ENCODE measurements at regions not wholly inside any gene's neighbourhood (a gene's known extent, or its start where the extent isn't known, plus 50 kb on each side); places are given as distances from the start of the nearest gene placed in this dataset.

DNA sequence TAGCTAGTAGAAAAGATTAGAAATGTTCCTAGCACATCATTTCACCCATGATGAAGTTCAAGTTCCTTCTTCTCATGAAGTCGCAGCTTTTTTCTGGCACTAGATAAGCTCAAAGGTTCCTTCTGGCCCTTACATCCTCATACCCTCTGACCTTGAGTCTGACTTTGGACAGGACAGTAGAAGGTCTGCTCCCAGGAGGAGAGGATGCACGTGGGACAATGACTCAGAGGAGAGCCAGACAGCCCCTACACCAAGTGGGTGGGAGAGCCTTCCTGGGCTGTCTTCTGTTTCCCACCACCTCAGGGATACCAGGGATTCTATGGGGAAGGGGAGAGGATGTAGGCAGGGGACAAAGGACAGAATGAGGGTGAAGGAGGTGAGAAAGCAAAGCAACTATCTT is 86.0 kb downstream of the HHIPL2 start:
- no peak for TF ChIP-seq ARNT (IDR thresholded peaks at IDR 0.05)
- TF ChIP-seq PKNOX1 (IDR thresholded peaks at IDR 0.05), result no peak
- TF ChIP-seq ELF4 (IDR thresholded peaks at IDR 0.05), result no peak
- TF ChIP-seq FOXA1 (IDR thresholded peaks at IDR 0.05), result no peak
- no peak for TF ChIP-seq SP1 (IDR thresholded peaks at IDR 0.05)
- no peak for TF ChIP-seq HDGF (IDR thresholded peaks at IDR 0.05; ENCODE audit: borderline replicate concordance)
- TF ChIP-seq SUZ12 (IDR thresholded peaks at IDR 0.05), result no peak
- TF ChIP-seq ZNF384 (IDR thresholded peaks at IDR 0.05), result no peak
- TF ChIP-seq CTBP1 (IDR thresholded peaks at IDR 0.05; ENCODE audit: borderline replicate concordance), result no peak
- no peak for TF ChIP-seq NFRKB (IDR thresholded peaks at IDR 0.05)
- no peak for TF ChIP-seq FOXM1 (IDR thresholded peaks at IDR 0.05; ENCODE audit: borderline replicate concordance)
- TF ChIP-seq TARDBP (IDR thresholded peaks at IDR 0.05), result no peak
- TF ChIP-seq L3MBTL2 (conservative IDR thresholded peaks at IDR 0.05), result no peak
- TF ChIP-seq FOXK2 (IDR thresholded peaks at IDR 0.05), result no peak
- ChIA-PET POLR2A (no interaction called here), CTCF (interaction anchor here (0.6 to 0.7 kb wide), 2 partner anchors 533 to 680 kb away, joined by 3 read pairs; no protein-coding TSS in a partner anchor)
- DNase-seq (ENCODE audit: extremely low spot score), result no peak

DNA sequence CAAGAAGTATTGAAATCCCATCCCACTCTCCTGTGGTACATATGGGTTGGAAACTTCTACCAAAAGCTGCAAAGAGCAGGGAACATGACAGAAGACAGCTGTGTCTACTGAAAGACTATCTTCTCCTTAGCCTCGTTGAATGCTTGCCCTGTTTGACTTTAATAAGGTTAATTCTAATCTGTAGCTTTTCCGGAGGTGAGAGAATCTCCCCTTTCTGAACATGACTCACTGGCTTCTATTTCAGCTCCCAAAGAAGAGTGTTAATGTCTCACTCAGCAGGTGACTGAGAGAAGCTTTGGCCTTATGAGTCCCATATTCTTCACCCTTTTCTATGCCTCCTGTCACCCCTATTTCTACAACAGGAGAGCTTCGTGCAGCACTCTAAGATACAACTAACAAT is 88.3 kb downstream of the HHIPL2 start:
- ChIA-PET POLR2A (no interaction called here), CTCF (interaction anchor here (0.5 to 0.7 kb wide), 2 partner anchors 15 to 82 kb away, joined by 3 to 4 read pairs; no protein-coding TSS in a partner anchor)
- DNase-seq (ENCODE audit: extremely low spot score), result no peak
- TF ChIP-seq CTBP1 (IDR thresholded peaks at IDR 0.05; ENCODE audit: borderline replicate concordance) (no peak), PKNOX1 (IDR thresholded peaks at IDR 0.05) (no peak), SUZ12 (IDR thresholded peaks at IDR 0.05) (no peak), HDGF (IDR thresholded peaks at IDR 0.05; ENCODE audit: borderline replicate concordance) (no peak), FOXM1 (IDR thresholded peaks at IDR 0.05; ENCODE audit: borderline replicate concordance) (no peak), L3MBTL2 (conservative IDR thresholded peaks at IDR 0.05) (no peak), BHLHE40 (IDR thresholded peaks at IDR 0.05; ENCODE audit: borderline replicate concordance) (no peak), ELF4 (IDR thresholded peaks at IDR 0.05) (no peak), LEF1 (IDR thresholded peaks at IDR 0.05; ENCODE audit: borderline replicate concordance) (no peak), TARDBP (IDR thresholded peaks at IDR 0.05) (no peak), NFRKB (IDR thresholded peaks at IDR 0.05) (no peak), FOXA1 (IDR thresholded peaks at IDR 0.05) (no peak), SP1 (IDR thresholded peaks at IDR 0.05) (no peak), FOXK2 (IDR thresholded peaks at IDR 0.05) (no peak), ARNT (IDR thresholded peaks at IDR 0.05) (no peak), ZNF384 (IDR thresholded peaks at IDR 0.05) (no peak)

- ChIA-PET CTCF (no interaction called here), POLR2A (no interaction called here)
- TF ChIP-seq SP1 (IDR thresholded peaks at IDR 0.05) (no peak), L3MBTL2 (conservative IDR thresholded peaks at IDR 0.05) (no peak), HDGF (IDR thresholded peaks at IDR 0.05; ENCODE audit: borderline replicate concordance) (no peak), SUZ12 (IDR thresholded peaks at IDR 0.05) (no peak), TARDBP (IDR thresholded peaks at IDR 0.05) (no peak), FOXA1 (IDR thresholded peaks at IDR 0.05) (no peak), ZNF384 (IDR thresholded peaks at IDR 0.05) (no peak), NFRKB (IDR thresholded peaks at IDR 0.05) (no peak), CTBP1 (IDR thresholded peaks at IDR 0.05; ENCODE audit: borderline replicate concordance) (no peak), PKNOX1 (IDR thresholded peaks at IDR 0.05) (no peak), BHLHE40 (IDR thresholded peaks at IDR 0.05; ENCODE audit: borderline replicate concordance) (no peak), LEF1 (IDR thresholded peaks at IDR 0.05; ENCODE audit: borderline replicate concordance) (no peak), ELF4 (IDR thresholded peaks at IDR 0.05) (no peak), FOXK2 (IDR thresholded peaks at IDR 0.05) (no peak), ARNT (IDR thresholded peaks at IDR 0.05) (no peak), FOXM1 (IDR thresholded peaks at IDR 0.05; ENCODE audit: borderline replicate concordance) (no peak)
Measured at GRCh38 chr1:222457513-222457912, 90.4 kb downstream of the HHIPL2 start.

GRCh38 chr1:222457084-222457483 is 90.8 kb downstream of the HHIPL2 start:
- ChIA-PET CTCF (no interaction called here), POLR2A (no interaction called here)
- DNase-seq (ENCODE audit: extremely low spot score), result no peak
- no peak for TF ChIP-seq CTBP1 (IDR thresholded peaks at IDR 0.05; ENCODE audit: borderline replicate concordance)

More at GRCh38 chr1:222457513-222457912, 90.4 kb downstream of the HHIPL2 start:
- DNase-seq (ENCODE audit: extremely low spot score), result no peak

- peak; percentile 84 for DNase-seq (ENCODE audit: extremely low spot score)
- ChIA-PET POLR2A (interaction anchor here (0.9 kb wide), 1 partner anchor 712 kb away, joined by 3 read pairs; no protein-coding TSS in a partner anchor), CTCF (interaction anchor here (0.6 to 2.0 kb wide), 34 partner anchors 10 to 1296 kb away, joined by 3 to 10 read pairs (median 4); partner anchors contain the start of gene TAF1A)
- TF ChIP-seq ELF4 (IDR thresholded peaks at IDR 0.05), result no peak
- peak; percentile 89 for TF ChIP-seq PKNOX1 (IDR thresholded peaks at IDR 0.05)
- no peak for TF ChIP-seq FOXA1 (IDR thresholded peaks at IDR 0.05)
- no peak for TF ChIP-seq NFRKB (IDR thresholded peaks at IDR 0.05)
Measured at GRCh38 chr1:222455188-222455879, 92.6 kb downstream of the HHIPL2 start.
